GM18868 (cell line): ENCODE measurements at regions not wholly inside any gene's neighbourhood (a gene's known extent, or its start where the extent isn't known, plus 50 kb on each side); places are given as distances from the start of the nearest gene placed in this dataset.

Experiments used
- ATAC-seq: cut with Tn5 transposase; IDR thresholded peaks from one replicate; pipeline ENCODE4 v1.9.1; 2021; ENCODE audit warnings: mild to moderate bottlenecking, moderate library complexity; ENCODE audit not compliant: unreplicated experiment

GRCh38 chr11:111098091-111098490, 147.4 kb upstream of the POU2AF2 start:
- no peak for ATAC-seq

GRCh38 chr11:111097191-111097590, 148.3 kb upstream of the POU2AF2 start:
- ATAC-seq = no peak

GRCh38 chr11:111095327-111095726, 150.2 kb upstream of the POU2AF2 start:
- ATAC-seq = peak; percentile 40

GRCh38 chr11:111093061-111093460, 152.5 kb upstream of the POU2AF2 start:
- no peak for ATAC-seq

GRCh38 chr11:111091321-111091938, 154.1 kb upstream of the POU2AF2 start:
- ATAC-seq = no peak

GRCh38 chr11:111089759-111090158, 155.8 kb upstream of the POU2AF2 start:
- no peak for ATAC-seq

- ATAC-seq = no peak
These were observed 156.6 kb upstream of the POU2AF2 start for GRCh38 chr11:111088847-111089355.

- peak; percentile 83 for ATAC-seq
These were observed 159.5 kb upstream of the POU2AF2 start for GRCh38 chr11:111086058-111086457.

- no peak for ATAC-seq
These were observed 162.9 kb upstream of the POU2AF2 start for GRCh38 chr11:111082664-111083063.

GRCh38 chr11:111081021-111081511, 164.5 kb upstream of the POU2AF2 start:
- ATAC-seq = no peak

GRCh38 chr11:111077530-111078322, 167.8 kb upstream of the POU2AF2 start:
- no peak for ATAC-seq

GRCh38 chr11:111069066-111069465, 176.5 kb upstream of the POU2AF2 start:
- ATAC-seq = no peak

- no peak for ATAC-seq
These were observed 177.5 kb upstream of the POU2AF2 start for GRCh38 chr11:111067994-111068393.

- ATAC-seq = no peak
These were observed 178.7 kb upstream of the POU2AF2 start for GRCh38 chr11:111066846-111067245.

- ATAC-seq = no peak
These were observed 181.6 kb upstream of the POU2AF2 start for GRCh38 chr11:111063726-111064517.

GRCh38 chr11:111062420-111062819, 183.1 kb upstream of the POU2AF2 start:
- ATAC-seq = no peak

GRCh38 chr11:111059726-111060125, 185.8 kb upstream of the POU2AF2 start:
- ATAC-seq = no peak

- no peak for ATAC-seq
These were observed 196.4 kb upstream of the POU2AF2 start for GRCh38 chr11:111049131-111049530.

- no peak for ATAC-seq
These were observed 198.2 kb upstream of the POU2AF2 start for GRCh38 chr11:111047374-111047773.

GRCh38 chr11:111046291-111046690, 199.2 kb upstream of the POU2AF2 start:
- no peak for ATAC-seq

GRCh38 chr11:111045874-111046273, 199.7 kb upstream of the POU2AF2 start:
- no peak for ATAC-seq
